AG08396 (cell line): ENCODE measurements at regions not wholly inside any gene's neighbourhood (a gene's known extent, or its start where the extent isn't known, plus 50 kb on each side); places are given as distances from the start of the nearest gene placed in this dataset.
"Not testable (repeated sequence)": the region's sequence is repeated elsewhere in the genome, so short reads cannot be mapped to it uniquely, and the experiment has no call there.

ENCODE experiments used
- DNase-seq: peaks from one replicate; pipeline ENCODE4 v3.0.0; 2012; ENCODE audit warnings: low spot score, mixed read lengths

GRCh38 chr10:30197186-30197585 lies 137.8 kb upstream of the JCAD start:
- DNase-seq, result no peak

GRCh38 chr10:30196559-30196958 lies 137.2 kb upstream of the JCAD start:
- not testable (repeated sequence) for DNase-seq

- DNase-seq, result no peak
Measured at GRCh38 chr10:30192846-30193608, 133.6 kb upstream of the JCAD start.

- no peak for DNase-seq
Measured at GRCh38 chr10:30190577-30191552, 131.5 kb upstream of the JCAD start.

GRCh38 chr10:30189238-30189580 lies 129.8 kb upstream of the JCAD start:
- DNase-seq, result no peak

GRCh38 chr10:30188556-30189237 lies 129.3 kb upstream of the JCAD start:
- no peak for DNase-seq

GRCh38 chr10:30188101-30188500 lies 128.7 kb upstream of the JCAD start:
- no peak for DNase-seq

GRCh38 chr10:30187010-30187409 lies 127.6 kb upstream of the JCAD start:
- DNase-seq, result no peak

- no peak for DNase-seq
Measured at GRCh38 chr10:30186371-30186875, 127.0 kb upstream of the JCAD start.

GRCh38 chr10:30185916-30186315 lies 126.5 kb upstream of the JCAD start:
- peak; percentile 63 for DNase-seq

- no peak for DNase-seq
Measured at GRCh38 chr10:30185341-30185740, 126.0 kb upstream of the JCAD start.

GRCh38 chr10:30184397-30185033 lies 125.1 kb upstream of the JCAD start:
- no peak for DNase-seq

GRCh38 chr10:30183055-30183402 lies 123.6 kb upstream of the JCAD start:
- DNase-seq, result no peak

GRCh38 chr10:30182191-30183054 lies 123.0 kb upstream of the JCAD start:
- DNase-seq, result peak; percentile 85

GRCh38 chr10:30178356-30178964 lies 119.1 kb upstream of the JCAD start:
- DNase-seq, result no peak

- no peak for DNase-seq
Measured at GRCh38 chr10:30176776-30177533, 117.6 kb upstream of the JCAD start.

- peak; percentile 36 for DNase-seq
Measured at GRCh38 chr10:30176182-30176581, 116.8 kb upstream of the JCAD start.

- no peak for DNase-seq
Measured at GRCh38 chr10:30172673-30173072, 113.3 kb upstream of the JCAD start.

GRCh38 chr10:30172091-30172490 lies 112.7 kb upstream of the JCAD start:
- DNase-seq, result no peak

- no peak for DNase-seq
Measured at GRCh38 chr10:30171601-30172000, 112.2 kb upstream of the JCAD start.
